Prostate gland (tissue), 2 donors: ENCODE measurements at regions not wholly inside any gene's neighbourhood (a gene's known extent, or its start where the extent isn't known, plus 50 kb on each side); places are given as distances from the start of the nearest gene placed in this dataset.

Experiments
- CTCF ChIP-seq, 4 experiments: fragments of 200-600 bp in 2 of 4; fragments of 450-650 bp in 2 of 4; sonication (generic) in 2 of 4; IDR thresholded peaks; 1 replicate in 3 of 4; 2 replicates in 1 of 4; pipeline ENCODE4 v1.5.1; 2016 to 2019; ENCODE audit warnings: antibody characterized with exemption in 4 of 4, mild to moderate bottlenecking in 2 of 4, moderate library complexity in 2 of 4
- POLR2A ChIP-seq: fragments of 450-650 bp; IDR thresholded peaks from one replicate; pipeline ENCODE4 v1.6.1; 2016; ENCODE audit warnings: antibody characterized with exemption, mild to moderate bottlenecking
- POLR2AphosphoS5 ChIP-seq: sonication (generic); formaldehyde crosslinking; IDR thresholded peaks from one replicate; pipeline ENCODE4 v1.6.1; 2017; ENCODE audit warnings: antibody characterized with exemption

GRCh38 chr5:102099766-102100331 lies 196.2 kb downstream of the SLCO4C1 start:
- TF ChIP-seq POLR2A (no peak), CTCF (IDR thresholded peaks at IDR 0.05) (no peak), POLR2AphosphoS5 (no peak)
